Bronchial epithelial cell (primary cell): ENCODE measurements at regions not wholly inside any gene's neighbourhood (a gene's known extent, or its start where the extent isn't known, plus 50 kb on each side); places are given as distances from the start of the nearest gene placed in this dataset.

Source experiments
- DNase-seq: peaks from one replicate; pipeline ENCODE4 v3.0.0-alpha.2; 2010; ENCODE audit warnings: low read depth
- FAIRE-seq: peaks from 2 replicates; lab custom pipeline; 2011; peaks lifted over from hg19 to GRCh38; lab: Jason Lieb, UNC
- H3K27me3 ChIP-seq: 2 replicates; pipeline ENCODE4 v1.5.1; 2011; ENCODE audit warnings: low read length; ENCODE audit not compliant: control insufficient read depth, insufficient read depth
- H3K36me3 ChIP-seq: 2 replicates; pipeline ENCODE4 v1.5.1; 2011; ENCODE audit warnings: low read length; ENCODE audit not compliant: control insufficient read depth, insufficient read depth
- H3K4me3 ChIP-seq: 2 replicates; pipeline ENCODE4 v1.5.1; 2011; ENCODE audit warnings: mild to moderate bottlenecking, low read depth, low read length, control low read depth
- TF ChIP-seq, protein P1 (sequence below): IDR thresholded peaks from 2 replicates; pipeline ENCODE4 v1.5.1; 2011; ENCODE audit warnings: mild to moderate bottlenecking, moderate library complexity, low read length, control low read depth, inconsistent platforms; ENCODE audit not compliant: insufficient read depth, severe bottlenecking

DNA sequence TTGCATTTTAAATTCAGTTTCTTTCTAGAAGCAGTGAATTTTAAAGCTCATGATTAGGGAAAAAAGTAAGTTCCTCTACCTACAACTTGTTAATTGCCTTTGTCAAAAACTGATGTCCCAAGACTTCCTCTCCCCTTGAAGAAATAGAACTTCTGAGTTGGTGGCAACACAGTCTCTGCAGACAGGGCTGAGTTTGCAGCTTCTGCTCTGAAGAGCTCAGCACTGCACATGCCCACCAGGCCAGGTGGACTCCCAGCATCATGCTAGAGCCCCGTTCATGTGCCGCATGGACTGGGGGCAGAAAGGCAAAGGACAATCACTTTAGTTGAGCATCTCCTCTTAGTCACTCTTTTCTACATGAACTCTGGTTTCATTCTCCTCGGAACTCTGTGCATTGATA is 620.1 kb downstream of the VRK1 start:
- FAIRE-seq (no peak), DNase-seq (no peak)
- TF ChIP-seq, protein P1, sequence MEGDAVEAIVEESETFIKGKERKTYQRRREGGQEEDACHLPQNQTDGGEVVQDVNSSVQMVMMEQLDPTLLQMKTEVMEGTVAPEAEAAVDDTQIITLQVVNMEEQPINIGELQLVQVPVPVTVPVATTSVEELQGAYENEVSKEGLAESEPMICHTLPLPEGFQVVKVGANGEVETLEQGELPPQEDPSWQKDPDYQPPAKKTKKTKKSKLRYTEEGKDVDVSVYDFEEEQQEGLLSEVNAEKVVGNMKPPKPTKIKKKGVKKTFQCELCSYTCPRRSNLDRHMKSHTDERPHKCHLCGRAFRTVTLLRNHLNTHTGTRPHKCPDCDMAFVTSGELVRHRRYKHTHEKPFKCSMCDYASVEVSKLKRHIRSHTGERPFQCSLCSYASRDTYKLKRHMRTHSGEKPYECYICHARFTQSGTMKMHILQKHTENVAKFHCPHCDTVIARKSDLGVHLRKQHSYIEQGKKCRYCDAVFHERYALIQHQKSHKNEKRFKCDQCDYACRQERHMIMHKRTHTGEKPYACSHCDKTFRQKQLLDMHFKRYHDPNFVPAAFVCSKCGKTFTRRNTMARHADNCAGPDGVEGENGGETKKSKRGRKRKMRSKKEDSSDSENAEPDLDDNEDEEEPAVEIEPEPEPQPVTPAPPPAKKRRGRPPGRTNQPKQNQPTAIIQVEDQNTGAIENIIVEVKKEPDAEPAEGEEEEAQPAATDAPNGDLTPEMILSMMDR = no peak
- H3K4me3 ChIP-seq = no peak overlapping the region
- no peaks in the 10 kb centered on the region for H3K36me3 ChIP-seq
- no peaks in the 10 kb centered on the region for H3K27me3 ChIP-seq

GRCh38 chr14:97420211-97420610 is 623.0 kb downstream of the VRK1 start:
- H3K36me3 ChIP-seq = no peaks in the 10 kb centered on the region
- TF ChIP-seq, protein P1 = no peak
- H3K4me3 ChIP-seq = no peak overlapping the region
- no peak for FAIRE-seq
- no peak for DNase-seq
- no peaks in the 10 kb centered on the region for H3K27me3 ChIP-seq

DNA sequence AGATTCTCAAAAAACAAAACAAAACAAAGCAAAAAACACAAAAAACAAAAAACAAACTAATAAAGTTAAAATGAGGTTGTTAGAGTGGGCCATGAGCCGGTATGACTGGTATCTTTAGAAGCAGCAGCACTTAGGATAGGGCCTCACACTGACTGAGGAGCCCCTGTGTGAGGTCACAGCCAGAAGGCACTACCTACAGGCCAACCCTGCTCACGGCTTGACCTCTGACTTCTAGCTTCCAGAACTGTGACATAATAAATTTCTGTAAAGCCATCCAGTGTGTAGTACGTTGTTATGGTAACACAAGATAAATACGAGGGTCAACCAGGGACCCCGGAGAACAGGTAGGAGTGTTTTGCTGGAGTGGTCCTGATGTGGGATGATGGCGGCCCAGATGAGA is 629.6 kb downstream of the VRK1 start:
- no peak for FAIRE-seq
- TF ChIP-seq, protein P1 = no peak
- Histone ChIP-seq H3K27me3 (no peaks in the 10 kb centered on the region), H3K4me3 (no peak overlapping the region), H3K36me3 (no peaks in the 10 kb centered on the region)
- DNase-seq = no peak

GRCh38 chr14:97428808-97429440 is 631.7 kb downstream of the VRK1 start:
- Histone ChIP-seq H3K4me3 (no peak overlapping the region), H3K36me3 (no peaks in the 10 kb centered on the region), H3K27me3 (no peaks in the 10 kb centered on the region)
- no peak for FAIRE-seq
- TF ChIP-seq, protein P1 = no peak
- no peak for DNase-seq

DNA sequence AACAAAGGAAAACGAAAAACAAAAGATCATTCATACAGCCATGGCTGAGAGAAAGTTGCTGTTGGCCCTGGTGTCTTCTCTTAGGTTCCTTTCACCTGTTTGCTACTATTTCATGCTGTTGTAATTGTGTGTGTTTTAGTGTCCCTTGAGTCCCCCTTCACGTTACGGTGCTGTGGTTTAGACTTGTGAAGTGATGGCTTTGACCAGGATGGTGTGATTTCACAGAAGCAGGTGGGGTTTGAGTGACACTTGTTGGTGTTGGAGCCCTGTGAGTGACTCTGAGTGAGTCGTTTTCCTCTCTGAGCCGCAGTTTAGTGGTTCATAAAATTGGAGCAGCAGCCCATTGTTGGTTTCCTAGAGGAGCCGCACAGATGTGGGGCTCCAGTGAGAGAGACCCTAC is 635.4 kb downstream of the VRK1 start:
- DNase-seq (no peak), FAIRE-seq (no peak)
- H3K4me3 ChIP-seq = no peak overlapping the region
- TF ChIP-seq, protein P1 = no peak
- no peaks in the 10 kb centered on the region for H3K36me3 ChIP-seq
- H3K27me3 ChIP-seq = no peaks in the 10 kb centered on the region

DNA sequence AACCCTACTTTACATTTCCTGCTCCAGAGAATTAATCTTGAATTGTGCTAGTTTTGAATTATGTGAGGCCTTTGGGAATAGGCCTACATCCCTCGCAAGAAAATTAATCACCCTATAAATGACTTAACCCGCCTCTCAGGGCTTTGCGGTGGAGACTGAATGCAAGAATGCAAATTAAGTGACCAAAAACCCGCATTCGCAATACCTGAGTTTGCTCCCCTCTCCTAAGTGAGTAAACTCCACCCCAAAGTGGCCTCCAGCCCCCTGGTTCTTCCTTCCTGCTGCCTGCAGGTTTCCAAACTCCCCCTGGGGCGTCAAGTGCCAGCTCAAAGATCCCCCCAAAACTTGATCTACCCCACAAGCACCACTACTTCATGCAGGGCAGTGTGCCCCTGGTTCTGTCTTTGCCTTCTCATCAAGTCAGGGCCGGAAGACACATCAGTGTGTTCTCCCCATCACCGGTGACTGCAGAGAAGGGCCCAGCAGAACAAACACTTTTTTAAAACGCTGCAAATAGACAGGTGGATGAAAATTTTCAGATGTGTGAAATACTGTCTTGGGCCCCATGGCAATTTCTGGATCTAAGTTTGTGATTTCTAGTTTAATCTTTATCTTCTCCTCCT is 644.7 kb downstream of the VRK1 start:
- no peak overlapping the region for H3K4me3 ChIP-seq
- TF ChIP-seq, protein P1 = no peak
- no peaks in the 10 kb centered on the region for H3K36me3 ChIP-seq
- no peaks in the 10 kb centered on the region for H3K27me3 ChIP-seq
- FAIRE-seq (no peak), DNase-seq (no peak)
